ENCODE measurements at regions not wholly inside any gene's neighbourhood (a gene's known extent, or its start where the extent isn't known, plus 50 kb on each side); places are given as distances from the start of the nearest gene placed in this dataset.

GRCh38 chr3:163218336-163218735 lies 1721.7 kb downstream of the OTOL1 start:
- no peak overlapping the region for H3K9ac ChIP-seq (ENCODE audit: insufficient read depth in 1 of 2, low read length in 2 of 2)

GRCh38 chr3:163213838-163214237 lies 1717.2 kb downstream of the OTOL1 start:
- no peak overlapping the region for H3K9ac ChIP-seq (ENCODE audit: insufficient read depth in 1 of 2, low read length in 2 of 2)
- peaks cover 0 to under 1% (median 0%) of the 10 kb centered on the region in 4 donors for H3K9me3 ChIP-seq (ENCODE audit: control insufficient read depth in 4 of 4, insufficient read depth in 3 of 4, low read length in 3 of 4)
- H3K4me1 ChIP-seq (ENCODE audit: control insufficient read depth in 5 of 5, insufficient read depth in 5 of 5, low read length in 5 of 5) = no peaks in the 10 kb centered on the region
- H3K4me3 ChIP-seq = no peak overlapping the region
- no peak for ATAC-seq (ENCODE audit: insufficient read depth, low FRiP score)
- TF ChIP-seq CTCF (IDR thresholded peaks at IDR 0.05; ENCODE audit: control extremely low read depth, extremely low read depth) = no peak
- no peak for DNase-seq
- no peaks in the 10 kb centered on the region for H3K27me3 ChIP-seq (ENCODE audit: control insufficient read depth in 3 of 3, insufficient read depth in 3 of 3, low read length in 2 of 3)
- no peaks in the 10 kb centered on the region for H3K36me3 ChIP-seq (ENCODE audit: control insufficient read depth in 4 of 4, insufficient read depth in 4 of 4, low read length in 4 of 4)
- 82 to 94% methylated on average over 1 of the region's 1 CpG for WGBS, 2 donors
- no peak overlapping the region for H3K27ac ChIP-seq (ENCODE audit: low read depth in 1 of 2, low read length in 1 of 2)

More at GRCh38 chr3:163218336-163218735, 1721.7 kb downstream of the OTOL1 start:
- Histone ChIP-seq H3K36me3 (ENCODE audit: control insufficient read depth in 4 of 4, insufficient read depth in 4 of 4, low read length in 4 of 4) (no peaks in the 10 kb centered on the region), H3K4me1 (ENCODE audit: control insufficient read depth in 5 of 5, insufficient read depth in 5 of 5, low read length in 5 of 5) (no peaks in the 10 kb centered on the region), H3K9me3 (ENCODE audit: control insufficient read depth in 4 of 4, insufficient read depth in 3 of 4, low read length in 3 of 4) (no peaks in the 10 kb centered on the region), H3K4me3 (no peak overlapping the region), H3K27ac (ENCODE audit: low read depth in 1 of 2, low read length in 1 of 2) (no peak overlapping the region), H3K27me3 (ENCODE audit: control insufficient read depth in 3 of 3, insufficient read depth in 3 of 3, low read length in 2 of 3) (no peaks in the 10 kb centered on the region)
- 86 to 88% methylated on average over 2 of the region's 2 CpGs for WGBS, 2 donors
- ATAC-seq (ENCODE audit: insufficient read depth, low FRiP score) = no peak
- TF ChIP-seq CTCF (IDR thresholded peaks at IDR 0.05; ENCODE audit: control extremely low read depth, extremely low read depth) = no peak
- no peak for DNase-seq

GRCh38 chr3:163196815-163197374 lies 1700.3 kb downstream of the OTOL1 start:
- DNase-seq = no peak
- Histone ChIP-seq H3K27me3 (ENCODE audit: control insufficient read depth in 3 of 3, insufficient read depth in 3 of 3, low read length in 2 of 3) (no peaks in the 10 kb centered on the region), H3K36me3 (ENCODE audit: control insufficient read depth in 4 of 4, insufficient read depth in 4 of 4, low read length in 4 of 4) (no peaks in the 10 kb centered on the region), H3K27ac (ENCODE audit: low read depth in 1 of 2, low read length in 1 of 2) (no peak overlapping the region), H3K4me1 (ENCODE audit: control insufficient read depth in 5 of 5, insufficient read depth in 5 of 5, low read length in 5 of 5) (no peaks in the 10 kb centered on the region), H3K9me3 (ENCODE audit: control insufficient read depth in 4 of 4, insufficient read depth in 3 of 4, low read length in 3 of 4) (no peaks in the 10 kb centered on the region), H3K9ac (ENCODE audit: insufficient read depth in 1 of 2, low read length in 2 of 2) (no peak overlapping the region), H3K4me3 (no peak overlapping the region)
- 46 to 68% methylated on average over 2 of the region's 2 CpGs for WGBS, 2 donors
- no peak for ATAC-seq (ENCODE audit: insufficient read depth, low FRiP score)
- TF ChIP-seq CTCF (IDR thresholded peaks at IDR 0.05; ENCODE audit: control extremely low read depth, extremely low read depth) = no peak

- Histone ChIP-seq H3K4me1 (ENCODE audit: control insufficient read depth in 5 of 5, insufficient read depth in 5 of 5, low read length in 5 of 5) (no peaks in the 10 kb centered on the region), H3K36me3 (ENCODE audit: control insufficient read depth in 4 of 4, insufficient read depth in 4 of 4, low read length in 4 of 4) (no peaks in the 10 kb centered on the region), H3K27ac (ENCODE audit: low read depth in 1 of 2, low read length in 1 of 2) (no peak overlapping the region), H3K27me3 (ENCODE audit: control insufficient read depth in 3 of 3, insufficient read depth in 3 of 3, low read length in 2 of 3) (no peaks in the 10 kb centered on the region), H3K9me3 (ENCODE audit: control insufficient read depth in 4 of 4, insufficient read depth in 3 of 4, low read length in 3 of 4) (no peaks in the 10 kb centered on the region), H3K9ac (ENCODE audit: insufficient read depth in 1 of 2, low read length in 2 of 2) (no peak overlapping the region), H3K4me3 (no peak overlapping the region)
- ATAC-seq (ENCODE audit: insufficient read depth, low FRiP score) (no peak), DNase-seq (no peak)
- TF ChIP-seq CTCF (IDR thresholded peaks at IDR 0.05; ENCODE audit: control extremely low read depth, extremely low read depth) = no peak
- WGBS, 2 donors = 49 to 83% methylated on average over 2 of the region's 2 CpGs
These were observed 1699.6 kb downstream of the OTOL1 start for GRCh38 chr3:163196245-163196644.

Data from lung (tissue), 11 donors.